ENCODE measurements at regions not wholly inside any gene's neighbourhood (a gene's known extent, or its start where the extent isn't known, plus 50 kb on each side); places are given as distances from the start of the nearest gene placed in this dataset.

GRCh38 chr2:19460761-19461160, 102.3 kb upstream of the OSR1 start:
- no peak for DNase-seq (ENCODE audit: low read depth)
- Histone ChIP-seq H3K27me3 (ENCODE audit: control insufficient read depth, insufficient read depth, low read length) (peaks cover 2% of the 10 kb centered on the region; the same call in 1 of the 2 replicates), H3K36me3 (ENCODE audit: control insufficient read depth, insufficient read depth, low read length) (no peaks in the 10 kb centered on the region), H3K4me3 (ENCODE audit: low read depth, low read length) (no peak overlapping the region)
- POLR2A ChIA-PET: no interaction called here
- no peak for TF ChIP-seq CTCF (IDR thresholded peaks at IDR 0.05; ENCODE audit: insufficient read depth, low read depth, low read length)
- CTCF ChIA-PET: no interaction called here

- ChIA-PET CTCF (no interaction called here), POLR2A (no interaction called here)
- no peak for TF ChIP-seq CTCF (IDR thresholded peaks at IDR 0.05; ENCODE audit: insufficient read depth, low read depth, low read length)
- Histone ChIP-seq H3K27me3 (ENCODE audit: control insufficient read depth, insufficient read depth, low read length) (peaks cover 2% of the 10 kb centered on the region; the same call in 1 of the 2 replicates), H3K36me3 (ENCODE audit: control insufficient read depth, insufficient read depth, low read length) (no peaks in the 10 kb centered on the region), H3K4me3 (ENCODE audit: low read depth, low read length) (no peak overlapping the region)
- DNase-seq (ENCODE audit: low read depth): no peak
Observed at GRCh38 chr2:19458427-19459003, 100.1 kb upstream of the OSR1 start.

- no peak for TF ChIP-seq CTCF (IDR thresholded peaks at IDR 0.05; ENCODE audit: insufficient read depth, low read depth, low read length)
- ChIA-PET POLR2A (no interaction called here), CTCF (interaction anchor here (0.5 kb wide), 1 partner anchor 46 kb away, joined by 3 read pairs; no protein-coding TSS in a partner anchor)
- Histone ChIP-seq H3K36me3 (ENCODE audit: control insufficient read depth, insufficient read depth, low read length) (no peaks in the 10 kb centered on the region), H3K27me3 (ENCODE audit: control insufficient read depth, insufficient read depth, low read length) (peaks cover 2% of the 10 kb centered on the region; the same call in 1 of the 2 replicates), H3K4me3 (ENCODE audit: low read depth, low read length) (no peak overlapping the region)
- DNase-seq (ENCODE audit: low read depth): no peak
Observed at GRCh38 chr2:19457809-19458208, 99.4 kb upstream of the OSR1 start.

GRCh38 chr2:19456705-19457309, 98.4 kb upstream of the OSR1 start:
- CTCF ChIA-PET: interaction anchor here (0.5 kb wide), 2 partner anchors 42 to 47 kb away, joined by 3 read pairs; no protein-coding TSS in a partner anchor

More at GRCh38 chr2:19456705-19457309, 98.4 kb upstream of the OSR1 start:
- H3K4me3 ChIP-seq (ENCODE audit: low read depth, low read length): no peak overlapping the region
- no peak for TF ChIP-seq CTCF (IDR thresholded peaks at IDR 0.05; ENCODE audit: insufficient read depth, low read depth, low read length)
- no peak for DNase-seq (ENCODE audit: low read depth)
- POLR2A ChIA-PET: no interaction called here
- H3K36me3 ChIP-seq (ENCODE audit: control insufficient read depth, insufficient read depth, low read length): no peaks in the 10 kb centered on the region
- H3K27me3 ChIP-seq (ENCODE audit: control insufficient read depth, insufficient read depth, low read length): peaks cover under 1% of the 10 kb centered on the region; the same call in 1 of the 2 replicates
